GM21619 (cell line): ENCODE measurements at regions not wholly inside any gene's neighbourhood (a gene's known extent, or its start where the extent isn't known, plus 50 kb on each side); places are given as distances from the start of the nearest gene placed in this dataset.
"Not testable (repeated sequence)": the region's sequence is repeated elsewhere in the genome, so short reads cannot be mapped to it uniquely, and the experiment has no call there.

Source experiments
- ATAC-seq: cut with Tn5 transposase; IDR thresholded peaks from one replicate; pipeline ENCODE4 v1.9.1; 2021; ENCODE audit not compliant: unreplicated experiment

- ATAC-seq, result no peak
These were observed 506.4 kb upstream of the AMELY start for GRCh38 chrY:7417946-7418345.

- ATAC-seq, result no peak
These were observed 504.9 kb upstream of the AMELY start for GRCh38 chrY:7416406-7416805.

GRCh38 chrY:7415157-7415633, 503.6 kb upstream of the AMELY start:
- no peak for ATAC-seq

- ATAC-seq, result no peak
These were observed 478.5 kb upstream of the AMELY start for GRCh38 chrY:7390056-7390455.

- ATAC-seq, result no peak
These were observed 471.4 kb upstream of the AMELY start for GRCh38 chrY:7382988-7383387.

GRCh38 chrY:7377091-7377490, 465.5 kb upstream of the AMELY start:
- no peak for ATAC-seq

GRCh38 chrY:7374485-7374884, 462.9 kb upstream of the AMELY start:
- ATAC-seq, result not testable (repeated sequence)

- not testable (repeated sequence) for ATAC-seq
These were observed 460.4 kb upstream of the AMELY start for GRCh38 chrY:7371953-7372352.

GRCh38 chrY:7371026-7371425, 459.5 kb upstream of the AMELY start:
- not testable (repeated sequence) for ATAC-seq

GRCh38 chrY:7359520-7359919, 448.0 kb upstream of the AMELY start:
- peak; percentile 41 for ATAC-seq

- ATAC-seq, result no peak
These were observed 446.7 kb upstream of the AMELY start for GRCh38 chrY:7358103-7358752.

GRCh38 chrY:7355891-7356290, 444.3 kb upstream of the AMELY start:
- not testable (repeated sequence) for ATAC-seq

GRCh38 chrY:7344661-7345060, 433.1 kb upstream of the AMELY start:
- ATAC-seq, result no peak

- ATAC-seq, result no peak
These were observed 431.7 kb upstream of the AMELY start for GRCh38 chrY:7343261-7343660.

GRCh38 chrY:7342732-7343131, 431.2 kb upstream of the AMELY start:
- ATAC-seq, result not testable (repeated sequence)

- ATAC-seq, result no peak
These were observed 428.0 kb upstream of the AMELY start for GRCh38 chrY:7339391-7340087.

- no peak for ATAC-seq
These were observed 424.7 kb upstream of the AMELY start for GRCh38 chrY:7336023-7336873.

GRCh38 chrY:7334449-7334848, 422.9 kb upstream of the AMELY start:
- ATAC-seq, result no peak

- ATAC-seq, result no peak
These were observed 415.0 kb upstream of the AMELY start for GRCh38 chrY:7326296-7327246.

GRCh38 chrY:7325531-7325930, 414.0 kb upstream of the AMELY start:
- ATAC-seq, result no peak

GRCh38 chrY:7320751-7321150, 409.2 kb upstream of the AMELY start:
- no peak for ATAC-seq
